GM12878 (cell line): ENCODE measurements at regions not wholly inside any gene's neighbourhood (a gene's known extent, or its start where the extent isn't known, plus 50 kb on each side); places are given as distances from the start of the nearest gene placed in this dataset.

ENCODE experiments used
- HCFC1 ChIP-seq: fragments of 150-350 bp; IDR thresholded peaks from 2 replicates; pipeline ENCODE4 v1.6.1; 2014; ENCODE audit warnings: low read length
- KLF5 ChIP-seq: fragments of 450-650 bp; IDR thresholded peaks from 2 replicates; pipeline ENCODE4 v1.6.1; 2014; ENCODE audit warnings: mild to moderate bottlenecking; ENCODE audit not compliant: partially characterized antibody
- MLLT1 ChIP-seq: fragments of 450-650 bp; IDR thresholded peaks from 2 replicates; pipeline ENCODE4 v1.6.1; 2016; ENCODE audit warnings: mild to moderate bottlenecking
- PKNOX1 ChIP-seq: fragments of 450-650 bp; IDR thresholded peaks from 2 replicates; pipeline ENCODE4 v1.6.1; 2016; ENCODE audit warnings: mild to moderate bottlenecking
- SP1 ChIP-seq: IDR thresholded peaks from one replicate; pipeline ENCODE4 v1.6.1; 2011; ENCODE audit warnings: low read depth, low read length
- SRF ChIP-seq, 2 experiments: IDR thresholded peaks; 2 replicates each; pipeline ENCODE4 v1.6.1; 2011; ENCODE audit warnings: low read depth in 2 of 2, low read length in 2 of 2, mild to moderate bottlenecking in 1 of 2, moderate library complexity in 1 of 2
- ZBTB11 ChIP-seq: fragments of 450-650 bp; formaldehyde crosslinking; IDR thresholded peaks from 2 replicates; pipeline ENCODE4 v1.5.0; 2022; ENCODE audit warnings: mild to moderate bottlenecking, missing genetic modification characterization

DNA sequence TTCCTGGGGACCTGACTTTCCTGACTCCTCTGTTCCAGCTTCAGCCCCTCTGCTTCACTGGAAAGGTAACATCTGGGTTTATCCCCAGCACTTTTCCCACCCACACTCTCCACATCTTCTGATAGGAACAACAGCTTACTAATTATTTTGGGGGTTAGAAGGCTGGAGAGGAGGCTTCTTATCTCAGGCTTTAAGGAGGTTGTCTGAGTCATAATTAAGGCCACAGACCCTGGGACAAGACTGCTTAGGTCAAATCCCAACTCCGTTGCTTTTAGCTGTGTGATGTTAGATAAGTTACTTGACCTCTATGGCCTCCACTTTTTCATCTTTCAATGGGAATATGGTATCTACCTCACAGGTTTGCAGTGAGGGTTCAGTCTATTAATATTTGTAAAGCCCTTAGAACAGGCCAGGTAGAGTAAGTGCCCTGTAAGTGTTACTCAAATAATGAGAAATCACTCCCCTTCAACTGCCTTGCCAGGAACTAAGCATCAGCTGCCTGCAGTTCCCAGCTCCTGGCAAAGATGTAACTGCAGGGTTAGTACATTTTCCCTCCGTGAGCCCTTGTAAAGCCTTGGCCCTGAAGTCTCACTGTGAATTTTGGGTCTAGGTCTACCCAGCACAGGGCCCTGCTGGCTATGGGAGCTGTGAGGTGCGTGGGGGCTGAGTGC is 123.6 kb downstream of the MTX2 start (continued):
- TF ChIP-seq MLLT1, result no peak
- TF ChIP-seq PKNOX1, result no peak
- no peak for TF ChIP-seq HCFC1
- TF ChIP-seq KLF5, result no peak
- no peak for TF ChIP-seq SRF (IDR thresholded peaks at IDR 0.05; ENCODE audit: low read depth in 2 of 2, low read length in 2 of 2)
- TF ChIP-seq ZBTB11 (CRISPR knock-in tag), result no peak
- no peak for TF ChIP-seq SP1
